Loucy (cell line): ENCODE measurements at regions not wholly inside any gene's neighbourhood (a gene's known extent, or its start where the extent isn't known, plus 50 kb on each side); places are given as distances from the start of the nearest gene placed in this dataset.

Source experiments
- CTCF ChIP-seq: fragments of 200-600 bp; sonication (generic); conservative IDR thresholded peaks from 2 replicates; pipeline ENCODE4 v1.5.1; 2014; ENCODE audit warnings: mild to moderate bottlenecking, antibody characterized with exemption, low read length
- EZH2phosphoT487 ChIP-seq: fragments of 200-600 bp; IDR thresholded peaks from 2 replicates; pipeline ENCODE4 v1.6.1; 2018; ENCODE audit warnings: antibody characterized with exemption, mild to moderate bottlenecking, moderate library complexity, borderline replicate concordance

- TF ChIP-seq CTCF (no peak; the same call in 1 of the 2 replicates), EZH2phosphoT487 (no peak)
Observed at GRCh38 chr9:90547896-90548295, 94.7 kb downstream of the DIRAS2 start.
